ENCODE measurements at regions not wholly inside any gene's neighbourhood (a gene's known extent, or its start where the extent isn't known, plus 50 kb on each side); places are given as distances from the start of the nearest gene placed in this dataset.

DNA sequence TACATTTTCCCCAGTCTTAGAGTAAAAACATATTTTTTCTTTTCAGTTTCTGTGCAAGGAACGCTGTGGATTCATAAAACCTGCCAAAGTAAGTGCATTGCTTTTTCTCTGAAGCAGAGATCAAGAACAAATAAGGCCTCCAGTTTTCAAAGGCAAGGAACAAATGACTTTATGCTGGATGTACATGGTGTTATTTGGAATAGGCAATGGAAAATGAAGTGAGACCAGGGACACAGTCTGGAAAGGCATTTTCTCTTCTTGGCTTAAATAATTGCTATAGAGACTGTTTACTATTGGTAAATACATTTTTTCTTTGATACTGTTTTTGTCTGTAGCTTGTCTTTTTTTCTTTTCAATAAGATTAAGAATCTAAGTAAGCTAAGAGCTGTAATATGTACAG lies 725.9 kb upstream of the MDGA2 start:
- Mint-ChIP-seq H3K27me3 (ENCODE audit: insufficient read depth, low read depth) (no peaks in the 10 kb centered on the region), H3K36me3 (no peaks in the 10 kb centered on the region), H3K27ac (no peak overlapping the region), H3K4me1 (no peaks in the 10 kb centered on the region), H3K9me3 (no peaks in the 10 kb centered on the region), H3K4me3 (no peak overlapping the region)
- Histone ChIP-seq H3K79me2 (ENCODE audit: low read depth) (no peaks in the 10 kb centered on the region), H3K4me3 (no peak overlapping the region), H3K27me3 (no peaks in the 10 kb centered on the region), H3K4me1 (peaks cover 4% of the 10 kb centered on the region), H3K4me2 (no peak overlapping the region), H3K36me3 (no peaks in the 10 kb centered on the region), H3K9ac (no peak overlapping the region), H3K9me3 (ENCODE audit: low read depth) (no peaks in the 10 kb centered on the region), H4K20me1 (ENCODE audit: low read depth) (no peaks in the 10 kb centered on the region), H2AFZ (replicated peaks) (no peak overlapping the region), H3F3A (ENCODE audit: low read depth) (no peaks in the 10 kb centered on the region), H3K27ac (no peak overlapping the region)
- TF ChIP-seq, protein P1, sequence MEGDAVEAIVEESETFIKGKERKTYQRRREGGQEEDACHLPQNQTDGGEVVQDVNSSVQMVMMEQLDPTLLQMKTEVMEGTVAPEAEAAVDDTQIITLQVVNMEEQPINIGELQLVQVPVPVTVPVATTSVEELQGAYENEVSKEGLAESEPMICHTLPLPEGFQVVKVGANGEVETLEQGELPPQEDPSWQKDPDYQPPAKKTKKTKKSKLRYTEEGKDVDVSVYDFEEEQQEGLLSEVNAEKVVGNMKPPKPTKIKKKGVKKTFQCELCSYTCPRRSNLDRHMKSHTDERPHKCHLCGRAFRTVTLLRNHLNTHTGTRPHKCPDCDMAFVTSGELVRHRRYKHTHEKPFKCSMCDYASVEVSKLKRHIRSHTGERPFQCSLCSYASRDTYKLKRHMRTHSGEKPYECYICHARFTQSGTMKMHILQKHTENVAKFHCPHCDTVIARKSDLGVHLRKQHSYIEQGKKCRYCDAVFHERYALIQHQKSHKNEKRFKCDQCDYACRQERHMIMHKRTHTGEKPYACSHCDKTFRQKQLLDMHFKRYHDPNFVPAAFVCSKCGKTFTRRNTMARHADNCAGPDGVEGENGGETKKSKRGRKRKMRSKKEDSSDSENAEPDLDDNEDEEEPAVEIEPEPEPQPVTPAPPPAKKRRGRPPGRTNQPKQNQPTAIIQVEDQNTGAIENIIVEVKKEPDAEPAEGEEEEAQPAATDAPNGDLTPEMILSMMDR (IDR thresholded peaks at IDR 0.05) = no peak
- TF ChIP-seq EZH2 (IDR thresholded peaks at IDR 0.05) (no peak), EZH2phosphoT487 (IDR thresholded peaks at IDR 0.05) (no peak)
- no peak for DNase-seq (ENCODE audit: low spot score)

DNA sequence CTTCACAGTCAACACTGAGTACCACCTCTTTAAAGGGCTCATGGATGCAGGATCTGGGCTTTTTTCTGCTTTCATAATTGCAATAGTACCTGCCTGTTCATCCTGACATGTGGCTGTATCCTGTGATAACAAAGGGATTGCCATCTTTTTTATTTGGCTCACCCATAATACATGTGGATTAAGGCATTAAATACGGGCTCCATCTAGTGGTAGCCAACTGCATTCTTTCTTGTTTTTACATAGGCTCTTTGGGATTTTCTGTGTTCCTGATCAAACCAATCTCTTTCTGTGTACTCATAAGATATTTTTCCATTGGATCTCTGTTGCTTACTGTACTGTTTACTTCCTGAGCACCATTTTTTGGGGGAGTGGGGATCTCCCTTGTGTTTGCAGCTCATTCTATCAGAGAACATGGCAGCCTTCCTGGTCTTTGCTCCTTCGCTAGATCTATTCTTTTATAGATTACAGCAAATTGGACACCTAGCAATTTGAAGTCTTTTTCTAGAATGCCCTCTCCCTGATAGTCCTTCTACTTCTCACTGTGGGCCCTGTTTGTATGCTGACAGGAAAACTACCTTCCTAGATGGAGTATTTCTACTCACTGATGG lies 723.4 kb upstream of the MDGA2 start:
- no peak overlapping the region for H3K4me3 ChIP-seq
- H3K36me3 Mint-ChIP-seq = no peaks in the 10 kb centered on the region
- DNase-seq (ENCODE audit: low spot score) = peak; percentile 66
- H3K4me3 Mint-ChIP-seq = no peak overlapping the region
- no peaks in the 10 kb centered on the region for H3K4me1 Mint-ChIP-seq
- peaks cover 7% of the 10 kb centered on the region for H3K4me1 ChIP-seq
- H4K20me1 ChIP-seq (ENCODE audit: low read depth) = no peaks in the 10 kb centered on the region
- TF ChIP-seq, protein P1 (IDR thresholded peaks at IDR 0.05) = peak; percentile 86
- TF ChIP-seq EZH2phosphoT487 (IDR thresholded peaks at IDR 0.05) = no peak
- no peaks in the 10 kb centered on the region for H3K36me3 ChIP-seq
- no peaks in the 10 kb centered on the region for H3K27me3 ChIP-seq
- no peak overlapping the region for H3K9ac ChIP-seq
- no peaks in the 10 kb centered on the region for H3K9me3 ChIP-seq (ENCODE audit: low read depth)
- no peaks in the 10 kb centered on the region for H3K27me3 Mint-ChIP-seq (ENCODE audit: insufficient read depth, low read depth)
- H3F3A ChIP-seq (ENCODE audit: low read depth) = no peaks in the 10 kb centered on the region
- no peak overlapping the region for H3K27ac Mint-ChIP-seq
- no peak overlapping the region for H3K27ac ChIP-seq
- no peak overlapping the region for H3K4me2 ChIP-seq
- H3K79me2 ChIP-seq (ENCODE audit: low read depth) = no peaks in the 10 kb centered on the region
- H3K9me3 Mint-ChIP-seq = no peaks in the 10 kb centered on the region
- H2AFZ ChIP-seq (replicated peaks) = peak overlapping the region; percentile 10

DNA sequence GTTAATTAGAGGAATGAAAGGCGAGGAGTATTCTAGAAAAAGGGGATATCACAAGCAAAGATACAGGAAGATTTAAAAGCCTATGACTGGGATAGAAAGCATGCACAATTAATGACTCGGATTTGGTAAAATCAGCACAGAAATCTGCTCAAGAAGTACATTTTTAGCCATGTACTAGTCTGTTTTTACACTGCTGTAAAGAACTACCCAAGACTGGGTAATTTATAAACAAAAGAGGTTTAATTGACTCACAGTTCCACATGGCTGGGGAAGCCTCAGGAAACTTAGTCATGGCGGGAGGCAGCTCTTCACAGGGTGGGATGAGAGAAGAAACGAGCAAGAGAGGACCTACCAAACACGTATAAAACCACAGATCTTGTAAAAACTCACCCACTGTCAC lies 716.3 kb upstream of the MDGA2 start:
- Histone ChIP-seq H3K9ac (no peak overlapping the region), H3K27ac (no peak overlapping the region), H3K4me2 (no peak overlapping the region), H3K27me3 (no peaks in the 10 kb centered on the region), H3K4me1 (peaks cover 4% of the 10 kb centered on the region), H3K4me3 (no peak overlapping the region), H4K20me1 (ENCODE audit: low read depth) (no peaks in the 10 kb centered on the region), H3K36me3 (no peaks in the 10 kb centered on the region), H3F3A (ENCODE audit: low read depth) (no peaks in the 10 kb centered on the region), H3K9me3 (ENCODE audit: low read depth) (no peaks in the 10 kb centered on the region), H2AFZ (replicated peaks) (no peak overlapping the region), H3K79me2 (ENCODE audit: low read depth) (no peaks in the 10 kb centered on the region)
- no peak for DNase-seq (ENCODE audit: low spot score)
- TF ChIP-seq, protein P1 (IDR thresholded peaks at IDR 0.05) = no peak
- TF ChIP-seq EZH2 (IDR thresholded peaks at IDR 0.05) (no peak), EZH2phosphoT487 (IDR thresholded peaks at IDR 0.05) (no peak)
- no peaks in the 10 kb centered on the region for H3K36me3 Mint-ChIP-seq
- H3K27me3 Mint-ChIP-seq (ENCODE audit: insufficient read depth, low read depth) = no peaks in the 10 kb centered on the region
- H3K4me1 Mint-ChIP-seq = no peaks in the 10 kb centered on the region
- H3K27ac Mint-ChIP-seq = no peak overlapping the region
- H3K4me3 Mint-ChIP-seq = no peak overlapping the region
- no peaks in the 10 kb centered on the region for H3K9me3 Mint-ChIP-seq

Measured in neural progenitor cell (in vitro differentiated cells).